Epithelial cell of esophagus (primary cell): ENCODE measurements at regions not wholly inside any gene's neighbourhood (a gene's known extent, or its start where the extent isn't known, plus 50 kb on each side); places are given as distances from the start of the nearest gene placed in this dataset.

Source experiments
- DNase-seq: peaks from one replicate; pipeline ENCODE4 v3.0.0; 2010; ENCODE audit warnings: low read depth
- H3K4me3 ChIP-seq: 2 replicates; pipeline ENCODE4 v1.5.1; 2011; ENCODE audit warnings: mild to moderate bottlenecking, low read length, control low read depth
- CTCF ChIP-seq: IDR thresholded peaks from 2 replicates; pipeline ENCODE4 v1.5.1; 2011; ENCODE audit warnings: low read depth, mild to moderate bottlenecking, low read length, control low read depth, inconsistent platforms; ENCODE audit not compliant: insufficient read depth; ENCODE audit errors: missing control alignments

DNA sequence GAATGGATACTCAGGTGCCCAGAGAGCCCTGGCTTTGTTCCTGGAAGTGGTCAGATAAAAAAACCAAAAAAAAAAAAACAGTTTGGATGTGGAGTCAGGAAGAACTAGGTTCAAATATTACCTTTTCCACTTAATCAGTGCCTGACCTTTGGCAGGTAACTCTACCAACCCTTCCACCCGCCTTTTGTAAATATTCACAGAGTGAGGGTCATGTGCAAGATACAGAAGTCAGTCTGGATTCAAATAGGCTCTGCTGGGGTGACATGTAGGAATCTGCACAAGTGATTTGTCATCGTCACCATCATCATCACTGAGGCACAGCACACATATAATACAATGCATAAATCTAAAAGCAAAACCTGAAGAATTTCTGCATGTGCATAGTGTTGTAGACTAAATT, 490.7 kb downstream of the MIAT start:
- no peak for DNase-seq
- no peak for TF ChIP-seq CTCF
- H3K4me3 ChIP-seq, result no peak overlapping the region

DNA sequence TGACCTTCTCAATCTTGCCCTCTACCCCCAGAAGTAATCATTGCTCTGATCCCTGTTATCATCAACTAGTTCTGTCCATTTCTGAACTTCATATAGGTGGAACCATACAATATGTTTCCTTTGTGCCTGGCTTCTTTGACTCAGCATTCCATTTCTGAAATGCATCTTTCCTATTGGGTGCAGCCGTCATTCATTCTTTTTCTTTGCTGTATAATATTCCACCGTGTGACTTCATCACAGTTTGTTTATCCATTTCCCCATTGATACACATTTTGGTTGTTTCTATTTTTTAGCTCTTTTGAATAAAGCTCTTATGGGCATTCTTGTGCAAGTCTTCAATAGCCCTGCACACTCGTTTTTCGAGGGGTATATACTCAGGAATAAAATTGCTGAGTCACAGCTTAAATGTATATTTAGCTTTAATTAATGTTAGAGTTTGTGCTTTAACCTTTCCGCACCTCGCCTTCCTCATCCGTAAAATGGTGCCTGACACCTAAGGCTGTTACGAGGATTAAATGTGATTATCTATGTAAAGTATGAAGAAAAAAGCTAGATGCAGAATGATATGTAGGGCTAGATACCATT, 491.6 kb downstream of the MIAT start:
- TF ChIP-seq CTCF, result no peak
- no peak for DNase-seq
- no peak overlapping the region for H3K4me3 ChIP-seq

DNA sequence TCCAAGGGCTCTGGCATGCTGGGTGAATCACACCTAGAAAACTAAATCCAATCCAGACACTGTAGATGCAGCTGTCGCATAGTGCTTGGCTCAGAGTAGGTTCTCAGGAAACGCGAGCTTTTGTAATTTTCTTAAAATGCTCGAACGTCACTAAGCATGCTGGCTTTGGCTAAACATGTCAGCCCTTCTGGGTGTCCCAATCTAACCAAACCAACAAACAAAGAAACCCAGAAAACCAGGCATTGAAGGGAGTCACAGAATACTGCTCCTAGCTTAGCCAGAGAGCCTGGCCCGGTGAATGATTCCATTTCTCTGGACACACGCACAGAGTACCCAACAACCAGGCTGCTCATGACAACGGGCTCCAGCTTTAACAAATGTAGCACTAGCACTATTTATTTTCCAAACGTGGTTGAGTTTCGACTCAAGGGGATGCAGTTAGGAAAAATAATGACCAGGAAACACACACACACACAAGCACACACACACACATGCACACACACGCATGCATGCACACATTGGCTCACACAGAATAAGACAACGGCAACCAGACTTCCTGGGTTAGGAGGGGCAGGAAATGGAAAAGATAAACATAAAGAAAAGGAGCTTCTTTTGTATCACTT, 492.6 kb downstream of the MIAT start:
- no peak for DNase-seq
- H3K4me3 ChIP-seq, result no peak overlapping the region
- TF ChIP-seq CTCF, result no peak

GRCh38 chr22:27150544-27150941, 493.2 kb downstream of the MIAT start:
- no peak overlapping the region for H3K4me3 ChIP-seq
- TF ChIP-seq CTCF, result no peak
- peak; percentile 17 for DNase-seq

GRCh38 chr22:27151407-27151806, 494.0 kb downstream of the MIAT start:
- DNase-seq, result no peak

GRCh38 chr22:27152033-27152432, 494.6 kb downstream of the MIAT start:
- H3K4me3 ChIP-seq, result no peak overlapping the region
- DNase-seq, result no peak
- TF ChIP-seq CTCF, result no peak

More at GRCh38 chr22:27151407-27151806, 494.0 kb downstream of the MIAT start:
- H3K4me3 ChIP-seq, result no peak overlapping the region
- TF ChIP-seq CTCF, result no peak

GRCh38 chr22:27152883-27153282, 495.5 kb downstream of the MIAT start:
- no peak overlapping the region for H3K4me3 ChIP-seq
- TF ChIP-seq CTCF, result no peak
- DNase-seq, result no peak
